H9 (cell line): ENCODE measurements at regions not wholly inside any gene's neighbourhood (a gene's known extent, or its start where the extent isn't known, plus 50 kb on each side); places are given as distances from the start of the nearest gene placed in this dataset.

Experiments
- DNase-seq: peaks from one replicate; pipeline ENCODE4 v3.0.0-alpha.2; 2017
- H2AFZ ChIP-seq: one replicate; pipeline ENCODE4 v1.6.1; 2013; ENCODE audit warnings: mild to moderate bottlenecking, low read length, control low read depth, moderate library complexity
- H2AK5ac ChIP-seq: 2 replicates; pipeline ENCODE4 v1.6.1; 2013; ENCODE audit warnings: low read length, control low read depth, mixed read lengths; ENCODE audit not compliant: insufficient read length
- H2BK120ac ChIP-seq: one replicate; pipeline ENCODE4 v1.6.1; 2013; ENCODE audit warnings: low read depth, mild to moderate bottlenecking, low read length, control low read depth, inconsistent platforms; ENCODE audit not compliant: poor library complexity, severe bottlenecking
- H2BK12ac ChIP-seq: 2 replicates; pipeline ENCODE4 v1.6.1; 2013; ENCODE audit warnings: low read length, control low read depth, mixed read lengths, low read depth; ENCODE audit not compliant: insufficient read length
- H2BK15ac ChIP-seq: 2 replicates; pipeline ENCODE4 v1.6.1; 2013; ENCODE audit warnings: low read depth, low read length, control low read depth
- H2BK20ac ChIP-seq: one replicate; pipeline ENCODE4 v1.6.1; 2013; ENCODE audit warnings: low read depth, mild to moderate bottlenecking, low read length, control low read depth, inconsistent platforms; ENCODE audit not compliant: poor library complexity, severe bottlenecking
- H2BK5ac ChIP-seq: 2 replicates; pipeline ENCODE4 v1.6.1; 2013; ENCODE audit warnings: low read length, control low read depth, mixed read lengths; ENCODE audit not compliant: insufficient read length
- H3K14ac ChIP-seq: 2 replicates; pipeline ENCODE4 v1.6.1; 2013; ENCODE audit warnings: low read length, control low read depth; ENCODE audit not compliant: insufficient read depth
- H3K18ac ChIP-seq: 2 replicates; pipeline ENCODE4 v1.6.1; 2013; ENCODE audit warnings: low read depth, mild to moderate bottlenecking, mixed read lengths, low read length, control low read depth; ENCODE audit not compliant: insufficient read length
- H3K23ac ChIP-seq: 2 replicates; pipeline ENCODE4 v1.6.1; 2013; ENCODE audit warnings: low read length, control low read depth, mixed read lengths, low read depth; ENCODE audit not compliant: insufficient read length
- H3K23me2 ChIP-seq: 2 replicates; pipeline ENCODE4 v1.6.1; 2013; ENCODE audit warnings: low read depth, mild to moderate bottlenecking, mixed read lengths, low read length, control low read depth; ENCODE audit not compliant: insufficient read length, poor library complexity, severe bottlenecking
- H3K27ac ChIP-seq: 2 replicates; pipeline ENCODE4 v1.5.1; 2013; ENCODE audit warnings: low read length, control low read depth, mixed read lengths, low read depth; ENCODE audit not compliant: insufficient read length
- H3K27me3 ChIP-seq: 2 replicates; pipeline ENCODE4 v1.6.1; 2013; ENCODE audit warnings: low read length, control low read depth, inconsistent platforms; ENCODE audit not compliant: insufficient read depth
- H3K4ac ChIP-seq: 2 replicates; pipeline ENCODE4 v1.6.1; 2013; ENCODE audit warnings: low read depth, mild to moderate bottlenecking, control low read depth, inconsistent platforms, low read length, moderate library complexity
- H3K4me1 ChIP-seq: 2 replicates; pipeline ENCODE4 v1.6.1; 2013; ENCODE audit warnings: low read length, control low read depth, inconsistent platforms; ENCODE audit not compliant: insufficient read depth
- H3K4me2 ChIP-seq: 2 replicates; pipeline ENCODE4 v1.6.1; 2013; ENCODE audit warnings: low read length, control low read depth, mixed read lengths; ENCODE audit not compliant: insufficient read length, insufficient read depth
- H3K56ac ChIP-seq: 2 replicates; pipeline ENCODE4 v1.6.1; 2013; ENCODE audit warnings: low read depth, mild to moderate bottlenecking, mixed read lengths, low read length, control low read depth; ENCODE audit not compliant: insufficient read length
- H3K79me1 ChIP-seq: 2 replicates; pipeline ENCODE4 v1.6.1; 2013; ENCODE audit warnings: low read depth, mild to moderate bottlenecking, moderate library complexity, low read length, control low read depth, inconsistent platforms; ENCODE audit not compliant: insufficient read depth, poor library complexity, severe bottlenecking
- H3K79me2 ChIP-seq: 2 replicates; pipeline ENCODE4 v1.6.1; 2013; ENCODE audit warnings: low read length, control low read depth, inconsistent platforms; ENCODE audit not compliant: insufficient read depth
- H3K9ac ChIP-seq: 2 replicates; pipeline ENCODE4 v1.6.1; 2013; ENCODE audit warnings: low read length, control low read depth, mixed read lengths; ENCODE audit not compliant: insufficient read length; ENCODE audit errors: extremely low read depth
- H3K9me3 ChIP-seq: one replicate; pipeline ENCODE4 v1.6.1; 2013; ENCODE audit warnings: low read depth, low read length, inconsistent platforms; ENCODE audit not compliant: control insufficient read depth
- H3T11ph ChIP-seq: one replicate; pipeline ENCODE4 v1.6.1; 2013; ENCODE audit warnings: mild to moderate bottlenecking, low read length, control low read depth, inconsistent platforms
- H4K20me1 ChIP-seq: one replicate; pipeline ENCODE4 v1.6.1; 2013; ENCODE audit not compliant: control insufficient read depth, insufficient read length, insufficient read depth
- H4K5ac ChIP-seq: 2 replicates; pipeline ENCODE4 v1.6.1; 2013; ENCODE audit warnings: low read depth, mild to moderate bottlenecking, mixed read lengths, low read length, control low read depth; ENCODE audit not compliant: insufficient read length
- H4K8ac ChIP-seq: replicated peaks from 2 replicates; pipeline ENCODE4 v1.6.1; 2013; ENCODE audit warnings: low read length, control low read depth, mixed read lengths, low read depth; ENCODE audit not compliant: insufficient read length
- H4K91ac ChIP-seq: 2 replicates; pipeline ENCODE4 v1.6.1; 2013; ENCODE audit warnings: low read depth, mild to moderate bottlenecking, moderate library complexity, mixed read lengths, low read length, control low read depth; ENCODE audit not compliant: insufficient read length
- H3K27ac Mint-ChIP-seq, 3 experiments: 2 replicates in 2 of 3; 3 replicates in 1 of 3; pipeline ENCODE4 v1.8.0; 2020 to 2021; ENCODE audit warnings: mixed read lengths in 3 of 3, mild to moderate bottlenecking in 1 of 3, moderate library complexity in 1 of 3
- H3K27me3 Mint-ChIP-seq: 2 replicates; pipeline ENCODE4 v1.8.0; 2021; ENCODE audit warnings: low read depth, mild to moderate bottlenecking, moderate library complexity, mixed read lengths
- H3K36me3 Mint-ChIP-seq, 3 experiments: 2 replicates in 2 of 3; 3 replicates in 1 of 3; pipeline ENCODE4 v1.8.0; 2020 to 2021; ENCODE audit warnings: low read depth in 3 of 3, mixed read lengths in 3 of 3; ENCODE audit not compliant: insufficient read depth in 1 of 3
- H3K4me1 Mint-ChIP-seq, 2 experiments: 2 replicates each; pipeline ENCODE4 v1.8.0; 2020; ENCODE audit warnings: mixed read lengths in 2 of 2
- H3K4me3 Mint-ChIP-seq, 2 experiments: 2 replicates in 1 of 2; 3 replicates in 1 of 2; pipeline ENCODE4 v1.8.0; 2020 to 2021; ENCODE audit warnings: mild to moderate bottlenecking in 2 of 2, mixed read lengths in 2 of 2, moderate library complexity in 1 of 2
- H3K9me3 Mint-ChIP-seq, 2 experiments: 2 replicates in 1 of 2; 3 replicates in 1 of 2; pipeline ENCODE4 v1.8.0; 2020; ENCODE audit warnings: mild to moderate bottlenecking in 2 of 2, mixed read lengths in 2 of 2, moderate library complexity in 1 of 2
- CTCF ChIP-seq: fragments of 200-600 bp; sonication (generic); conservative IDR thresholded peaks from 3 replicates; pipeline ENCODE4 v1.8.0; 2021; ENCODE audit warnings: antibody characterized with exemption, mild to moderate bottlenecking
- WGBS: extraction: QIAGEN DNeasy Blood & Tissue Kit; methylation state at CpG from one replicate; pipeline ENCODE4 v1.1.7; 2013; ENCODE audit warnings: missing lambda C conversion rate, low lambda C conversion rate, mixed read lengths; ENCODE audit not compliant: insufficient read length; ENCODE audit errors: extremely low coverage; 5-methylcytosine and 5-hydroxymethylcytosine counted together

- Histone ChIP-seq H3K4me2 (no peak overlapping the region), H3K27me3 (no peaks in the 10 kb centered on the region), H3K9ac (no peak overlapping the region), H2BK120ac (no peak overlapping the region), H3K27ac (no peak overlapping the region), H4K20me1 (no peaks in the 10 kb centered on the region), H4K5ac (no peak overlapping the region), H3K18ac (no peak overlapping the region), H3K4me1 (no peaks in the 10 kb centered on the region), H3K23ac (no peak overlapping the region), H3T11ph (no peak overlapping the region), H2BK20ac (no peak overlapping the region), H2BK12ac (no peak overlapping the region), H2AK5ac (no peak overlapping the region), H3K9me3 (no peaks in the 10 kb centered on the region), H4K8ac (no peak overlapping the region), H3K14ac (no peak overlapping the region), H2AFZ (no peak overlapping the region), H3K56ac (no peak overlapping the region), H3K4ac (no peak overlapping the region), H4K91ac (no peak overlapping the region), H3K79me1 (no peaks in the 10 kb centered on the region), H3K23me2 (no peaks in the 10 kb centered on the region), H3K79me2 (no peaks in the 10 kb centered on the region; the same call in 1 of the 2 replicates), H2BK5ac (no peak overlapping the region), H2BK15ac (no peak overlapping the region)
- TF ChIP-seq CTCF, result no peak
- Mint-ChIP-seq H3K27me3 (no peaks in the 10 kb centered on the region), H3K27ac (peak overlapping the region in 1 of 3 experiments; percentile 63; a peak in 1 of 7 replicates), H3K4me1 (peaks cover 3 to 6% of the 10 kb centered on the region in 2 experiments), H3K36me3 (peaks cover 3 to 5% (median 4%) of the 10 kb centered on the region in 3 experiments; a peak in 4 of 7 replicates), H3K4me3 (no peak overlapping the region), H3K9me3 (peaks cover 3 to 8% of the 10 kb centered on the region in 2 experiments; a peak in 4 of 5 replicates)
- no CpG with 5 or more reads among the region's 2 CpGs for WGBS
- DNase-seq, result no peak
Measured at GRCh38 chr2:221831051-221831450, 258.9 kb upstream of the EPHA4 start.
